ENCODE measurements at regions not wholly inside any gene's neighbourhood (a gene's known extent, or its start where the extent isn't known, plus 50 kb on each side); places are given as distances from the start of the nearest gene placed in this dataset.

DNA sequence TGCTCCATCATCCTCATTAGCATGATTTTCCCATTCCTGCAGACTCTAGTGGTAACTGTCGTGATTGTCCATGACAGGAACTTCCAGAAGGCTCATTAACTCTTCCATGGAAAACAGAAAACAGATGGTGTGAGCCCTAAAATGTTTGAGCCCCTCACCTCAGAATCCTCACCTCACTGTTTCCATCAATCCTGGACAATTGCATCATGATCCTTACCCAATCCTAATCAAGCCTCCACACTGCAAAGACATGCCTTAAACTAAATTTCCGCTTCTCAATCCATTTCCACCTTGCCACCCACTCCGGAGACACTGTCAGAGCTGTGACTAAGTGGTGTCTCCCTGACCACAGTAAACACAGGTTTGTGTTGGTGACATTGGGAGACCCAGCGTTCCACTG is 311.0 kb upstream of the JARID2 start:
- TF ChIP-seq, protein P1, sequence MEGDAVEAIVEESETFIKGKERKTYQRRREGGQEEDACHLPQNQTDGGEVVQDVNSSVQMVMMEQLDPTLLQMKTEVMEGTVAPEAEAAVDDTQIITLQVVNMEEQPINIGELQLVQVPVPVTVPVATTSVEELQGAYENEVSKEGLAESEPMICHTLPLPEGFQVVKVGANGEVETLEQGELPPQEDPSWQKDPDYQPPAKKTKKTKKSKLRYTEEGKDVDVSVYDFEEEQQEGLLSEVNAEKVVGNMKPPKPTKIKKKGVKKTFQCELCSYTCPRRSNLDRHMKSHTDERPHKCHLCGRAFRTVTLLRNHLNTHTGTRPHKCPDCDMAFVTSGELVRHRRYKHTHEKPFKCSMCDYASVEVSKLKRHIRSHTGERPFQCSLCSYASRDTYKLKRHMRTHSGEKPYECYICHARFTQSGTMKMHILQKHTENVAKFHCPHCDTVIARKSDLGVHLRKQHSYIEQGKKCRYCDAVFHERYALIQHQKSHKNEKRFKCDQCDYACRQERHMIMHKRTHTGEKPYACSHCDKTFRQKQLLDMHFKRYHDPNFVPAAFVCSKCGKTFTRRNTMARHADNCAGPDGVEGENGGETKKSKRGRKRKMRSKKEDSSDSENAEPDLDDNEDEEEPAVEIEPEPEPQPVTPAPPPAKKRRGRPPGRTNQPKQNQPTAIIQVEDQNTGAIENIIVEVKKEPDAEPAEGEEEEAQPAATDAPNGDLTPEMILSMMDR (IDR thresholded peaks at IDR 0.05; ENCODE audit: low read depth, low read length): no peak
- H3K4me3 ChIP-seq (replicated peaks in 1 of 2; ENCODE audit: low read depth in 2 of 2, low read length in 2 of 2): no peak overlapping the region
- DNase-seq (ENCODE audit: low read depth in 2 of 2): no peak

DNA sequence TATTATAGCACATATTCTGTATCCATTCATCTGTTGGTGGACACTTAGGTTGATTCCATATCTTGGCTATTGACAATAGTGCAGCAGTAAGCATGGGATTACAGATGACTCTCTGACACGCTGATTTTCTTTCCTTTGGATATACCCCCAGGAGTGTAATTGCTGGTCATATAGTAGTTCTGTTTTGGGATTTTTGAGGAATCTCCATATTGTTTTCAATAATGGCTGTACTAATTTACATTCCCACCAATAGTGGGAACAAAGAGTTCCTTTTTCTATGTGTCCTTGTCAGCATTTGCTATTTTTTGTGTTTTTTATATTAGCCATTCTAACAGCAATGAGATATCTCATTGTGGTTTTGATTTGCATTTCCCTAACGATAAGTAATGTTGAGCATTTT is 309.0 kb upstream of the JARID2 start:
- no peak overlapping the region for H3K4me3 ChIP-seq (replicated peaks in 1 of 2; ENCODE audit: low read depth in 2 of 2, low read length in 2 of 2)
- TF ChIP-seq, protein P1 (IDR thresholded peaks at IDR 0.05; ENCODE audit: low read depth, low read length): no peak
- DNase-seq (ENCODE audit: low read depth in 2 of 2): no peak

DNA sequence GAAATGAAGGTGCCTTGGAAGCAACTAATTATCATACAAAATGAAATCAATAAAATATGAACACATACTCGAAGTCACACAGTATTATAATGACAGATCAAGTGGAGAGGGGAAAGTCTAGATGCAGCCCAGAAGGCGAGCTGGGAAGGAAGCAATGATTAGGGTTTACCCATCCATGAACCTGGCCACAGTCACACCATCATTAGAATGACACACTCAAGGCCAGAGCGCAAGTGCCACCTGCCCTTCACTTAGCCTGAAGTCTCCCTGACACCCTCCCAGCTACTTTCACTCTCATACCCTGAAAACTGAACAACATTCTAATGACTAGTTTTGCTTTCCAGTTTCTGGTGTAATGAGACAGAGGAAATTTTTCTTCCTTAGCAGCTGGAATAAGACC is 302.8 kb upstream of the JARID2 start:
- no peak overlapping the region for H3K4me3 ChIP-seq (replicated peaks in 1 of 2; ENCODE audit: low read depth in 2 of 2, low read length in 2 of 2)
- no peak for DNase-seq (ENCODE audit: low read depth in 2 of 2)
- TF ChIP-seq, protein P1 (IDR thresholded peaks at IDR 0.05; ENCODE audit: low read depth, low read length): no peak

- no peak overlapping the region for H3K4me3 ChIP-seq (replicated peaks in 1 of 2; ENCODE audit: low read depth in 2 of 2, low read length in 2 of 2)
- TF ChIP-seq, protein P1 (IDR thresholded peaks at IDR 0.05; ENCODE audit: low read depth, low read length): no peak
- peak in 1 of 2 donors; percentile 36 for DNase-seq (ENCODE audit: low read depth in 2 of 2)
Observed at GRCh38 chr6:14944593-14944992, 301.3 kb upstream of the JARID2 start.

DNA sequence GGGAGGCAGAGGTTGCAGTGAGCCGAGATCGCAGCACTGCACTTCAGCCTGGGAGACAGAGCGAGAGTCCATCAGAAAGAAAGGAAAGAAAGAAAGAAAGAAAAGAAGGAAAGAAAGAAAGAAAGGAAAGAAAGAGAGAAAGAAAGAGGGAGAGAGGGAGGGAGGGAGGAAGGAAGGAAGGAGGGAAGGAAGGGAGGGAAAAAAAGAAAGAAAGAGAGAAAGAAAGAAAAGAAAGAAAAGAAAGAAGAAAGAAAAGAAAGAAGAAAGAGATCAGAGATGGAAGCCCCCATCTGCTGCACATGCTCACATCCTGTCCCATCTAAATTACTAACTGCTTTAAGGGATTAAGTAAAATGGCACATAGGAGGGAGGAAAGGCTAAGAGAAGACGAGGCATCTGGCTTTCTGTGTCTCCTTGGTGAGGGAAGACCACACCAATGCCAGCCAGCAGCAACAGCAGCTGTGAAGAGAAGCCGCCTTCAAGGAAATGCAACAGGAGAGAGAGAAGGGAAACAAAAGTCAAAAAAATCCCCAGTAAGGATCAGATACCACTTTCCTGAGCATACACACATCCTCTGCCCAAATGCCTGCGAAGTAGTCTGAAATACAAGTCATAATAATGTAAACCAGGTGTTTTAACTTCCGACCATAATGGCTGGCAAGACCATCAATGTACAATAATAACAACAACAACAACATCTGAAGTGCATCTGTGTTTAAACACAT is 300.2 kb upstream of the JARID2 start:
- DNase-seq (ENCODE audit: low read depth in 2 of 2): no peak
- TF ChIP-seq, protein P1 (IDR thresholded peaks at IDR 0.05; ENCODE audit: low read depth, low read length): no peak
- H3K4me3 ChIP-seq (replicated peaks in 1 of 2; ENCODE audit: low read depth in 2 of 2, low read length in 2 of 2): no peak overlapping the region

DNA sequence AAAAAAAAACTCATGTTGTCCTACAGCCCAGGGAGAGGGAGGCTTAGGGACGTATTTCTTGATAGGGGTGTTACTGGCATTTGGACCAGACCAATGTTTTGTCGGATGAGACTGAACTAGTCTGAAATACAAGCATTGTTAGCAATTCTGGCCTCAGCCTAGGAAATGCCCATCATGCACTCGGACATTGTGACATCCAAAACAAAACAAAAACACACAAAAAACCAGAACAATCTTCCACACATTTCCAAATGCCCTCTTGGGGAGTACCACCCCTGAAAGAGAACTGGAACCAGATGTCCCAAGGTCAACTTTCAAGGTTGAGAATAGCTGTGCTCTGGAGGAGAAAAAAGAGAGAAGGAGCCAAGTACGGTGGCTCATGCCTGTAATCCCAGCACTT is 299.1 kb upstream of the JARID2 start:
- TF ChIP-seq, protein P1 (IDR thresholded peaks at IDR 0.05; ENCODE audit: low read depth, low read length): no peak
- H3K4me3 ChIP-seq (replicated peaks in 1 of 2; ENCODE audit: low read depth in 2 of 2, low read length in 2 of 2): no peak overlapping the region
- DNase-seq (ENCODE audit: low read depth in 2 of 2): no peak
